Endothelial cell of umbilical vein (primary cell): ENCODE measurements at regions not wholly inside any gene's neighbourhood (a gene's known extent, or its start where the extent isn't known, plus 50 kb on each side); places are given as distances from the start of the nearest gene placed in this dataset.

Source experiments
- BruUV-seq: library from RNA; stranded (reverse); fragments of 400-500 nt; replicated peaks from 2 replicates; lab custom pipeline; 2021; lab: Mats Ljungman, UMichigan
- CTCF ChIA-PET: fragments of 300-600, 350-600 bp; sonication (Branson Sonifier 250); formaldehyde crosslinking; loops from one replicate; lab custom pipeline; 2021; ENCODE audit warnings: antibody characterized with exemption, inconsistent platforms; lab: Charles Lee
- POLR2A ChIA-PET: fragments of 300-600, 350-600 bp; sonication (Branson Sonifier 250); formaldehyde crosslinking; loops from one replicate; lab custom pipeline; 2021; ENCODE audit warnings: antibody characterized with exemption, inconsistent platforms; lab: Charles Lee
- DNase-seq: peaks from one replicate; pipeline ENCODE4 v3.0.0-alpha.2; 2011; ENCODE audit warnings: low read depth, low spot score
- FAIRE-seq: peaks from 2 replicates; lab custom pipeline; 2011; peaks lifted over from hg19 to GRCh38; lab: Jason Lieb, UNC
- H2AFZ ChIP-seq: 2 replicates; pipeline ENCODE4 v1.6.0; 2012; ENCODE audit warnings: low read depth, low read length, control low read depth, inconsistent platforms
- H3K27ac ChIP-seq: 2 replicates; pipeline ENCODE4 v1.5.1; 2011; ENCODE audit warnings: low read depth, mild to moderate bottlenecking, control low read depth, low read length, moderate library complexity; ENCODE audit not compliant: insufficient read depth
- H3K27me3 ChIP-seq, 2 experiments: 2 replicates each; pipeline versions ENCODE4 v1.6.0 to v1.6.1; 2011; ENCODE audit warnings: low read length in 2 of 2, mixed read lengths in 1 of 2; ENCODE audit not compliant: control insufficient read depth in 2 of 2, insufficient read depth in 2 of 2
- H3K36me3 ChIP-seq, 2 experiments: 2 replicates in 1 of 2; 3 replicates in 1 of 2; pipeline ENCODE4 v1.5.1; 2011; ENCODE audit warnings: low read length in 2 of 2, mild to moderate bottlenecking in 1 of 2, moderate library complexity in 1 of 2; ENCODE audit not compliant: control insufficient read depth in 2 of 2, insufficient read depth in 2 of 2; ENCODE audit errors: extremely low read depth in 1 of 2
- H3K4me1 ChIP-seq: 3 replicates; pipeline ENCODE4 v1.5.1; 2011; ENCODE audit warnings: mild to moderate bottlenecking, low read length; ENCODE audit not compliant: control insufficient read depth, insufficient read depth; ENCODE audit errors: extremely low read depth
- H3K4me2 ChIP-seq: 2 replicates; pipeline ENCODE4 v1.6.1; 2011; ENCODE audit warnings: low read length, control low read depth, mixed read lengths; ENCODE audit not compliant: insufficient read depth
- H3K4me3 ChIP-seq, 3 experiments: fragments of 200-600 bp in 1 of 3; sonication (generic), shearing (Covaris generic) in 1 of 3; replicated peaks in 1 of 3; 2 replicates each; pipeline ENCODE4 v1.5.1; 2011 to 2016; ENCODE audit warnings: control low read depth in 3 of 3, low read length in 3 of 3, mild to moderate bottlenecking in 2 of 3, inconsistent platforms in 1 of 3, low read depth in 1 of 3, moderate library complexity in 1 of 3; ENCODE audit not compliant: insufficient read depth in 1 of 3
- H3K79me2 ChIP-seq: 2 replicates; pipeline ENCODE4 v1.6.0; 2012; ENCODE audit warnings: low read length, inconsistent platforms; ENCODE audit not compliant: control insufficient read depth, insufficient read depth
- H3K9ac ChIP-seq: replicated peaks from 2 replicates; pipeline ENCODE3; 2011; ENCODE audit warnings: low read length, control low read depth; ENCODE audit not compliant: insufficient read depth; ENCODE audit errors: extremely low read depth
- H3K9me1 ChIP-seq: replicated peaks from 3 replicates; pipeline ENCODE4 v1.6.0; 2011; ENCODE audit warnings: mild to moderate bottlenecking, low read length; ENCODE audit not compliant: control insufficient read depth, insufficient read depth; ENCODE audit errors: extremely low read depth
- H3K9me3 ChIP-seq: replicated peaks from 2 replicates; pipeline ENCODE4 v1.5.1; 2012; ENCODE audit warnings: low read length, inconsistent platforms; ENCODE audit not compliant: control insufficient read depth, insufficient read depth
- H4K20me1 ChIP-seq: replicated peaks from 2 replicates; pipeline ENCODE3; 2011; ENCODE audit warnings: mild to moderate bottlenecking, low read length; ENCODE audit not compliant: control insufficient read depth, insufficient read depth; ENCODE audit errors: extremely low read depth
- EZH2 ChIP-seq: IDR thresholded peaks from 2 replicates; pipeline ENCODE4 v1.6.1; 2012; ENCODE audit warnings: borderline replicate concordance, low read depth, mild to moderate bottlenecking, moderate library complexity, low read length, inconsistent platforms; ENCODE audit not compliant: severe bottlenecking
- FOS ChIP-seq: IDR thresholded peaks from 2 replicates; pipeline ENCODE4 v1.6.1; 2011; ENCODE audit warnings: mild to moderate bottlenecking, low read length, moderate library complexity, borderline replicate concordance; ENCODE audit not compliant: insufficient read depth
- GATA2 ChIP-seq: IDR thresholded peaks from 2 replicates; pipeline ENCODE4 v1.7.0; 2011; ENCODE audit warnings: low read depth, mild to moderate bottlenecking, moderate library complexity, mixed read lengths, low read length; ENCODE audit not compliant: insufficient read length, insufficient read depth
- JUN ChIP-seq: IDR thresholded peaks from 2 replicates; pipeline ENCODE4 v1.6.1; 2011; ENCODE audit warnings: borderline replicate concordance, low read depth; ENCODE audit not compliant: insufficient read length, insufficient read depth
- MYC ChIP-seq: IDR thresholded peaks from one replicate; pipeline ENCODE4 v1.6.1; 2011; ENCODE audit warnings: mild to moderate bottlenecking, low read depth, low read length
- POLR2A ChIP-seq: IDR thresholded peaks from 2 replicates; pipeline ENCODE4 v1.6.1; 2012; ENCODE audit warnings: low read depth, mild to moderate bottlenecking, control low read depth, low read length
- POLR2AphosphoS5 ChIP-seq: IDR thresholded peaks from 2 replicates; pipeline ENCODE4 v1.6.1; 2012; ENCODE audit warnings: low read depth, mild to moderate bottlenecking, control low read depth, low read length, moderate library complexity; ENCODE audit not compliant: insufficient read depth
- dilution Hi-C: fragments of 300-500 bp; cut with MboI; formaldehyde crosslinking; loops from one replicate; pipeline ENCODE4 v1.15.0; 2019; ENCODE audit warnings: low sequenced_read_pairs; ENCODE audit not compliant: extremely low pct_ligation_motif_present
- intact Hi-C: fragments of 100-400 bp; cut with micrococcal nuclease; formaldehyde crosslinking; loops from one replicate; pipeline ENCODE4 v1.10.0; 2022
- TF ChIP-seq, protein P1 (sequence below), 2 donors: IDR thresholded peaks; 1 replicate in 1 of 2; 2 replicates in 1 of 2; pipeline ENCODE4 v1.5.1; 2011; ENCODE audit warnings: low read length in 2 of 2, mild to moderate bottlenecking in 2 of 2, moderate library complexity in 2 of 2, control low read depth in 1 of 2, inconsistent platforms in 1 of 2, low read depth in 1 of 2; ENCODE audit not compliant: insufficient read depth in 1 of 2; ENCODE audit errors: extremely low read depth in 1 of 2
- TF ChIP-seq, protein P2 (sequence below): IDR thresholded peaks from 2 replicates; pipeline ENCODE4 v1.6.1; 2011; ENCODE audit not compliant: insufficient read depth, insufficient read length

DNA sequence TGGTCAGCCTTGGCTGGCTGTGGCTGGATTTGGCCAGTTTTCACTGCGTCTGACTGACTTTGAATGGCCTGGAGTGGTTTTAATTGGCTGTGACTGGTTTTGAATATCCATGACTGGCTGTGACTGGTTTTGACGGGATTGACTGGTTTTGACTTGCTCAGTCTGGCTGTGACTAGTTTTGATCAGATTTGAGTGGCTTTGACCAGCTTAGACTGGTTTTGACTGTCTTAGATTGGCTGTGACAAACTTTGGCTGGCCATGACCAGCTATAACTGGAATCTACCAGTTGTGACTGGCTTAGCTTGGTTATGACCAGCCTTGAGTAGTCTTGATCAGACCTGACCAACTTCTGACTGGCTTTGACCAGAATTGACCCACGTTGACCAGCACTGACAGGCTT lies 168.4 kb upstream of the AMOT start:
- CTCF ChIA-PET, result no interaction called here
- POLR2A ChIA-PET, result no interaction called here

More for the DNA sequence above, 168.4 kb upstream of the AMOT start:
- H3K9me3 ChIP-seq, result no peaks in the 10 kb centered on the region
- intact Hi-C loops, result no loop called here
- no peak overlapping the region for H3K4me2 ChIP-seq
- no peaks in the 10 kb centered on the region for H4K20me1 ChIP-seq
- BruUV-seq, result no TSS peak
- dilution Hi-C loops, result no loop called here
- DNase-seq, result no peak
- no peaks in the 10 kb centered on the region for H3K4me1 ChIP-seq
- H3K9me1 ChIP-seq, result no peaks in the 10 kb centered on the region
- no peak for FAIRE-seq
- H3K27ac ChIP-seq, result no peak overlapping the region
- TF ChIP-seq POLR2AphosphoS5, result no peak
- TF ChIP-seq, protein P1, sequence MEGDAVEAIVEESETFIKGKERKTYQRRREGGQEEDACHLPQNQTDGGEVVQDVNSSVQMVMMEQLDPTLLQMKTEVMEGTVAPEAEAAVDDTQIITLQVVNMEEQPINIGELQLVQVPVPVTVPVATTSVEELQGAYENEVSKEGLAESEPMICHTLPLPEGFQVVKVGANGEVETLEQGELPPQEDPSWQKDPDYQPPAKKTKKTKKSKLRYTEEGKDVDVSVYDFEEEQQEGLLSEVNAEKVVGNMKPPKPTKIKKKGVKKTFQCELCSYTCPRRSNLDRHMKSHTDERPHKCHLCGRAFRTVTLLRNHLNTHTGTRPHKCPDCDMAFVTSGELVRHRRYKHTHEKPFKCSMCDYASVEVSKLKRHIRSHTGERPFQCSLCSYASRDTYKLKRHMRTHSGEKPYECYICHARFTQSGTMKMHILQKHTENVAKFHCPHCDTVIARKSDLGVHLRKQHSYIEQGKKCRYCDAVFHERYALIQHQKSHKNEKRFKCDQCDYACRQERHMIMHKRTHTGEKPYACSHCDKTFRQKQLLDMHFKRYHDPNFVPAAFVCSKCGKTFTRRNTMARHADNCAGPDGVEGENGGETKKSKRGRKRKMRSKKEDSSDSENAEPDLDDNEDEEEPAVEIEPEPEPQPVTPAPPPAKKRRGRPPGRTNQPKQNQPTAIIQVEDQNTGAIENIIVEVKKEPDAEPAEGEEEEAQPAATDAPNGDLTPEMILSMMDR (IDR thresholded peaks at IDR 0.05; ENCODE audit: extremely low read depth in 1 of 2, insufficient read depth in 1 of 2, low read depth in 1 of 2, low read length in 2 of 2), result no peak
- no peak for TF ChIP-seq FOS
- TF ChIP-seq JUN, result no peak
- TF ChIP-seq GATA2, result no peak
- TF ChIP-seq EZH2, result no peak
- no peak for TF ChIP-seq MYC
- TF ChIP-seq, protein P2, sequence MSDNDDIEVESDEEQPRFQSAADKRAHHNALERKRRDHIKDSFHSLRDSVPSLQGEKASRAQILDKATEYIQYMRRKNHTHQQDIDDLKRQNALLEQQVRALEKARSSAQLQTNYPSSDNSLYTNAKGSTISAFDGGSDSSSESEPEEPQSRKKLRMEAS, result no peak
- no peak for TF ChIP-seq POLR2A
- H3K36me3 ChIP-seq, result no peaks in the 10 kb centered on the region
- no peaks in the 10 kb centered on the region for H3K79me2 ChIP-seq
- no peak overlapping the region for H3K4me3 ChIP-seq
- H3K9ac ChIP-seq, result no peak overlapping the region
- no peak overlapping the region for H2AFZ ChIP-seq
- H3K27me3 ChIP-seq, result no peaks in the 10 kb centered on the region
